H1 (cell line): ENCODE measurements at regions not wholly inside any gene's neighbourhood (a gene's known extent, or its start where the extent isn't known, plus 50 kb on each side); places are given as distances from the start of the nearest gene placed in this dataset.
A peak's percentile ranks its signal among the peaks of the same experiment; 100 is the strongest.

Experiments
- CTCF ChIA-PET: fragments of 300-600 bp; sonication (Branson Sonifier 250); formaldehyde crosslinking; loops from one replicate; lab custom pipeline; 2021; ENCODE audit not compliant: partially characterized antibody; lab: Charles Lee
- POLR2A ChIA-PET: fragments of 300-600 bp; sonication (Branson Sonifier 250); formaldehyde crosslinking; loops from one replicate; lab custom pipeline; 2021; ENCODE audit warnings: inconsistent platforms; ENCODE audit not compliant: partially characterized antibody; lab: Charles Lee
- DNase-seq, 2 experiments: peaks; one replicate each; pipeline versions ENCODE4 v3.0.0 to v3.0.0-alpha.2; 2010 to 2022; ENCODE audit warnings: low spot score in 2 of 2, low read depth in 1 of 2, mixed read lengths in 1 of 2
- FAIRE-seq: peaks from 2 replicates; lab custom pipeline; 2011; peaks lifted over from hg19 to GRCh38; lab: Jason Lieb, UNC
- H2AFZ ChIP-seq: 2 replicates; pipeline ENCODE4 v1.8.1; 2012; ENCODE audit warnings: low read length, inconsistent platforms
- H2AK5ac ChIP-seq: 2 replicates; pipeline ENCODE4 v1.6.1; 2013; ENCODE audit warnings: low read depth, low read length
- H2BK120ac ChIP-seq: replicated peaks from 2 replicates; pipeline ENCODE3; 2013; ENCODE audit warnings: low read depth, low read length, inconsistent platforms
- H2BK12ac ChIP-seq: 2 replicates; pipeline ENCODE4 v1.6.1; 2013; ENCODE audit warnings: low read depth, low read length
- H2BK15ac ChIP-seq: 2 replicates; pipeline ENCODE4 v1.6.1; 2013; ENCODE audit warnings: low read length
- H2BK20ac ChIP-seq: 2 replicates; pipeline ENCODE4 v1.6.1; 2013; ENCODE audit warnings: low read length
- H2BK5ac ChIP-seq: 2 replicates; pipeline ENCODE4 v1.6.1; 2013; ENCODE audit warnings: low read depth, low read length
- H3K14ac ChIP-seq: 2 replicates; pipeline ENCODE4 v1.6.1; 2013; ENCODE audit warnings: inconsistent platforms; ENCODE audit not compliant: insufficient read length
- H3K18ac ChIP-seq: 2 replicates; pipeline ENCODE4 v1.6.1; 2013; ENCODE audit warnings: low read length; ENCODE audit errors: extremely low read depth
- H3K23ac ChIP-seq: 2 replicates; pipeline ENCODE4 v1.6.1; 2013; ENCODE audit warnings: inconsistent platforms; ENCODE audit not compliant: insufficient read length
- H3K23me2 ChIP-seq: 2 replicates; pipeline ENCODE4 v1.6.1; 2013; ENCODE audit warnings: low read depth, low read length
- H3K27ac ChIP-seq: 2 replicates; pipeline ENCODE4 v1.6.1; 2011; ENCODE audit warnings: low read depth, low read length, inconsistent platforms
- H3K27me3 ChIP-seq, 4 experiments: replicated peaks in 1 of 4; 1 replicate in 1 of 4; 2 replicates in 3 of 4; pipeline versions ENCODE4 v1.6.1 to v1.8.1; 2011 to 2013; ENCODE audit warnings: low read length in 3 of 4, mild to moderate bottlenecking in 3 of 4, inconsistent platforms in 2 of 4, mixed read lengths in 2 of 4, moderate library complexity in 1 of 4; ENCODE audit not compliant: control insufficient read depth in 3 of 4, insufficient read depth in 3 of 4; ENCODE audit errors: extremely low read depth in 1 of 4
- H3K36me3 ChIP-seq, 4 experiments: 2 replicates each; pipeline versions ENCODE4 v1.6.1 to v1.8.1; 2011 to 2013; ENCODE audit warnings: mild to moderate bottlenecking in 4 of 4, low read length in 3 of 4, moderate library complexity in 2 of 4, control low read depth in 1 of 4, inconsistent platforms in 1 of 4; ENCODE audit not compliant: insufficient read depth in 4 of 4, control insufficient read depth in 2 of 4
- H3K4ac ChIP-seq: replicated peaks from 2 replicates; pipeline ENCODE3; 2013; ENCODE audit warnings: low read length, low read depth, mixed read lengths, inconsistent platforms; ENCODE audit not compliant: insufficient read length
- H3K4me1 ChIP-seq, 4 experiments: replicated peaks in 1 of 4; 1 replicate in 1 of 4; 2 replicates in 3 of 4; pipeline versions ENCODE4 v1.6.1 to v1.8.1; 2011 to 2013; ENCODE audit warnings: low read length in 3 of 4, inconsistent platforms in 2 of 4, mixed read lengths in 1 of 4; ENCODE audit not compliant: insufficient read depth in 4 of 4, control insufficient read depth in 3 of 4
- H3K4me2 ChIP-seq, 2 experiments: 2 replicates each; pipeline versions ENCODE4 v1.6.1 to v1.8.1; 2011 to 2013; ENCODE audit warnings: low read depth in 2 of 2, low read length in 2 of 2, control low read depth in 1 of 2, inconsistent platforms in 1 of 2, mild to moderate bottlenecking in 1 of 2; ENCODE audit not compliant: insufficient read depth in 1 of 2
- H3K4me3 ChIP-seq, 4 experiments: fragments of 200-600, 300-600 bp in 1 of 4; sonication (generic), shearing (Covaris generic), sonication (Bioruptor Twin) in 1 of 4; 2 replicates each; pipeline versions ENCODE4 v1.5.1 to v1.8.1; 2011 to 2016; ENCODE audit warnings: low read length in 4 of 4, low read depth in 3 of 4, control low read depth in 2 of 4, inconsistent platforms in 2 of 4, mild to moderate bottlenecking in 2 of 4, mixed read lengths in 1 of 4, moderate library complexity in 1 of 4; ENCODE audit not compliant: insufficient read depth in 2 of 4; ENCODE audit errors: extremely low read depth in 1 of 4
- H3K56ac ChIP-seq: replicated peaks from 2 replicates; pipeline ENCODE3; 2013; ENCODE audit warnings: low read depth, mild to moderate bottlenecking, mixed read lengths, low read length, inconsistent platforms; ENCODE audit not compliant: insufficient read length
- H3K79me1 ChIP-seq: 2 replicates; pipeline ENCODE4 v1.6.1; 2013; ENCODE audit warnings: low read depth, low read length, control low read depth
- H3K79me2 ChIP-seq, 2 experiments: 2 replicates each; pipeline versions ENCODE4 v1.6.1 to v1.8.1; 2012 to 2013; ENCODE audit warnings: low read length in 2 of 2, mild to moderate bottlenecking in 2 of 2, inconsistent platforms in 1 of 2; ENCODE audit not compliant: insufficient read depth in 2 of 2, control insufficient read depth in 1 of 2
- H3K9ac ChIP-seq, 4 experiments: replicated peaks in 1 of 4; 1 replicate in 1 of 4; 2 replicates in 3 of 4; pipeline versions ENCODE4 v1.6.1 to v1.8.1; 2011 to 2013; ENCODE audit warnings: low read depth in 3 of 4, low read length in 3 of 4, control low read depth in 2 of 4, mild to moderate bottlenecking in 2 of 4, moderate library complexity in 2 of 4, inconsistent platforms in 1 of 4; ENCODE audit errors: extremely low read depth in 1 of 4
- H3K9me3 ChIP-seq, 2 experiments: 2 replicates each; pipeline versions ENCODE4 v1.6.1 to v1.8.1; 2012 to 2013; ENCODE audit warnings: mild to moderate bottlenecking in 2 of 2, moderate library complexity in 2 of 2, control low read depth in 1 of 2, inconsistent platforms in 1 of 2, low read depth in 1 of 2, low read length in 1 of 2, mixed read lengths in 1 of 2; ENCODE audit not compliant: insufficient read depth in 2 of 2
- H4K20me1 ChIP-seq, 2 experiments: replicated peaks in 1 of 2; 2 replicates each; pipeline versions ENCODE3 to v1.8.1; 2011 to 2013; ENCODE audit warnings: inconsistent platforms in 2 of 2, low read length in 2 of 2, mild to moderate bottlenecking in 1 of 2; ENCODE audit not compliant: insufficient read depth in 2 of 2, control insufficient read depth in 1 of 2
- H4K5ac ChIP-seq: 2 replicates; pipeline ENCODE4 v1.6.1; 2013; ENCODE audit warnings: low read length, low read depth, mixed read lengths, inconsistent platforms; ENCODE audit not compliant: insufficient read length
- H4K8ac ChIP-seq: 2 replicates; pipeline ENCODE4 v1.8.0; 2013; ENCODE audit warnings: mild to moderate bottlenecking, moderate library complexity, low read length, inconsistent platforms; ENCODE audit not compliant: insufficient read depth; ENCODE audit errors: extremely low read depth
- H4K91ac ChIP-seq: replicated peaks from 2 replicates; pipeline ENCODE3; 2013; ENCODE audit warnings: low read length, mixed read lengths, inconsistent platforms; ENCODE audit not compliant: insufficient read length
- ASH2L ChIP-seq: fragments of 200-600, 300-600 bp; sonication (generic); IDR thresholded peaks from one replicate; pipeline ENCODE4 v1.7.1; 2017; ENCODE audit warnings: low read length
- CHD2 ChIP-seq: IDR thresholded peaks from 2 replicates; pipeline ENCODE4 v1.6.1; 2012; ENCODE audit warnings: low read length, improper control_type of control experiment
- FOSL1 ChIP-seq: IDR thresholded peaks from 2 replicates; pipeline ENCODE4 v1.6.1; 2011; ENCODE audit warnings: mild to moderate bottlenecking, low read depth, low read length, moderate library complexity; ENCODE audit not compliant: insufficient read depth
- JUND ChIP-seq: IDR thresholded peaks from 2 replicates; pipeline ENCODE4 v1.6.1; 2011; ENCODE audit warnings: mild to moderate bottlenecking, improper control_type of control experiment, low read length
- MAFK ChIP-seq: IDR thresholded peaks from 2 replicates; pipeline ENCODE4 v1.6.1; 2012; ENCODE audit warnings: low read depth, mild to moderate bottlenecking, improper control_type of control experiment, low read length
- SP2 ChIP-seq: IDR thresholded peaks from 2 replicates; pipeline ENCODE4 v1.6.1; 2012; ENCODE audit warnings: mild to moderate bottlenecking, low read length, inconsistent platforms
- TAF1 ChIP-seq: IDR thresholded peaks from 2 replicates; pipeline ENCODE4 v1.6.1; 2011; ENCODE audit warnings: mild to moderate bottlenecking, low read depth, low read length
- WGBS, 2 experiments: shearing (Covaris generic) in 1 of 2; methylation state at CpG; one replicate each; pipeline versions ENCODE4 v1.1.6 to v1.1.7; 2013 to 2015; ENCODE audit warnings: low lambda C conversion rate in 2 of 2, mixed read lengths in 2 of 2, inconsistent platforms in 1 of 2, low coverage in 1 of 2, missing lambda C conversion rate in 1 of 2; ENCODE audit not compliant: insufficient replicate concordance in 2 of 2, insufficient coverage in 1 of 2, insufficient read length in 1 of 2; ENCODE audit errors: extremely low coverage in 1 of 2, missing lambda C conversion rate in 1 of 2; 5-methylcytosine and 5-hydroxymethylcytosine counted together

DNA sequence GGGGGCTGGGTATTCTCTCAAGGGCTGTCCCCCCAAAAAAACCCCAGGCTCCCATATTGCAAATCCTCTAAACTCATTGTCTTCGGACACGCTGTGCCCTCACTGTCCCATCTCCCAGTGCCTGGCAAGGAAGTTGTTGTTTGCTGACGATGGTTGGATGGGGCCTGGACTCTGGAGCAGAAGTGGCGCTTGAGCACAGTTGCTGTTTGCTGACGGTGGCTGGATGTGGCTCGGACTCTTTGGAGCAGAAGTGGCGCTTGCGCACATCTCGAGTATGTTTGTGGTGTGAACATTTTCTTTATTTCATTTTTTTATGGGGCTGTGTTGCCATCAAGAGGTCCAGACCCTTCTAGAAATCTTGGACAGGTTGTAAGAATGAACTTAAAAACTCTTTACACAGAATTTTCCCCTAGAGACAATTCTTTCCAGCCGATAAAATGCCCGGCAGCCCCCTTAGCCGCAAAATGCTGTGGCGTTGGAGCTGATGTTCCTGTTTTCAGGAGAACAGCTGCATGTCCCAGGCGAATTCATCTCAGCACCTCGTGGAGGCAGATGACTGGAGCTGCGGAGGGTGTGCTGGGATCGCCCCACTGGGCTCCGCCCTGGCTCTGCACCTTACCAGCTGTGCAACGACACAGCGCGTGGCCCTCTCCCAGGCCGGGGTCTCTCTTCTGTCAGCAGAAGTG, 1167.4 kb downstream of the BRD1 start:
- no peak overlapping the region for H3K14ac ChIP-seq
- no peak overlapping the region for H3K23ac ChIP-seq
- no peaks in the 10 kb centered on the region for H3K23me2 ChIP-seq
- H2BK120ac ChIP-seq, result no peak overlapping the region
- H2AK5ac ChIP-seq, result no peak overlapping the region
- peak overlapping the region; percentile 32 for H3K4ac ChIP-seq
- no peak overlapping the region for H3K56ac ChIP-seq
- no peak overlapping the region for H3K27ac ChIP-seq
- no peak overlapping the region for H2BK15ac ChIP-seq
- no peak overlapping the region for H3K18ac ChIP-seq
- TF ChIP-seq ASH2L (no peak), MAFK (no peak), FOSL1 (no peak), CHD2 (no peak), SP2 (no peak), TAF1 (no peak), JUND (no peak)
- TF ChIP-seq, all 59 proteins: peak for 0
- peaks cover 0 to 6% of the 10 kb centered on the region in 2 experiments for H4K20me1 ChIP-seq
- WGBS, 2 experiments, result 85% methylated on average over 21 of the region's 22 CpGs; no CpG with 5 or more reads in 1 of the 2 experiments
- H3K9ac ChIP-seq, result no peak overlapping the region
- H2BK5ac ChIP-seq, result no peak overlapping the region
- no peaks in the 10 kb centered on the region for H3K79me2 ChIP-seq
- no peak overlapping the region for H3K4me2 ChIP-seq
- POLR2A ChIA-PET, result no interaction called here
- FAIRE-seq (no peak), DNase-seq (no peak)
- no peak overlapping the region for H4K5ac ChIP-seq
- CTCF ChIA-PET, result interaction anchor here (0.6 to 1.2 kb wide), 3 partner anchors 10 to 406 kb away, joined by 3 to 4 read pairs (median 4); no protein-coding TSS in a partner anchor
- peaks cover 7 to 12% of the 10 kb centered on the region in 2 experiments for H3K9me3 ChIP-seq
- no peak overlapping the region for H2AFZ ChIP-seq
- H4K91ac ChIP-seq, result no peak overlapping the region
- no peak overlapping the region for H2BK12ac ChIP-seq
- no peaks in the 10 kb centered on the region for H3K36me3 ChIP-seq
- no peak overlapping the region for H4K8ac ChIP-seq
- H3K4me1 ChIP-seq, result no peaks in the 10 kb centered on the region
- H3K79me1 ChIP-seq, result no peaks in the 10 kb centered on the region; the same call in 1 of the 2 replicates
- H3K4me3 ChIP-seq, result no peak overlapping the region
- H3K27me3 ChIP-seq, result no peaks in the 10 kb centered on the region
- no peak overlapping the region for H2BK20ac ChIP-seq
